NCI-H82 (cell line): ENCODE measurements at regions not wholly inside any gene's neighbourhood (a gene's known extent, or its start where the extent isn't known, plus 50 kb on each side); places are given as distances from the start of the nearest gene placed in this dataset.
A peak's percentile ranks its signal among the peaks of the same experiment; 100 is the strongest.
"Not testable (repeated sequence)": the region's sequence is repeated elsewhere in the genome, so short reads cannot be mapped to it uniquely, and the experiment has no call there.

Source experiments
- DNase-seq: peaks from one replicate; lab custom pipeline; 2025; lab: John Stamatoyannopoulos, UW

GRCh38 chr2:105529258-105529657, 130.4 kb upstream of the FHL2 start:
- DNase-seq, result not testable (repeated sequence)

- DNase-seq, result no peak
Measured at GRCh38 chr2:105526000-105526925, 127.4 kb upstream of the FHL2 start.

GRCh38 chr2:105525201-105525600, 126.3 kb upstream of the FHL2 start:
- DNase-seq, result no peak

GRCh38 chr2:105522645-105523044, 123.8 kb upstream of the FHL2 start:
- no peak for DNase-seq

GRCh38 chr2:105521616-105522015, 122.8 kb upstream of the FHL2 start:
- DNase-seq, result peak; percentile 26

GRCh38 chr2:105521176-105521575, 122.3 kb upstream of the FHL2 start:
- DNase-seq, result peak; percentile 80

GRCh38 chr2:105519516-105519915, 120.7 kb upstream of the FHL2 start:
- DNase-seq, result no peak

- DNase-seq, result peak; percentile 27
Measured at GRCh38 chr2:105518897-105519296, 120.0 kb upstream of the FHL2 start.

GRCh38 chr2:105517814-105518705, 119.2 kb upstream of the FHL2 start:
- peak; percentile 14 for DNase-seq

GRCh38 chr2:105515581-105516415, 116.9 kb upstream of the FHL2 start:
- no peak for DNase-seq

GRCh38 chr2:105514576-105514975, 115.7 kb upstream of the FHL2 start:
- no peak for DNase-seq

- DNase-seq, result no peak
Measured at GRCh38 chr2:105510761-105511528, 112.1 kb upstream of the FHL2 start.

GRCh38 chr2:105509269-105510086, 110.6 kb upstream of the FHL2 start:
- no peak for DNase-seq

GRCh38 chr2:105506860-105507259, 108.0 kb upstream of the FHL2 start:
- not testable (repeated sequence) for DNase-seq

- DNase-seq, result no peak
Measured at GRCh38 chr2:105504459-105504858, 105.6 kb upstream of the FHL2 start.

GRCh38 chr2:105502625-105503334, 103.9 kb upstream of the FHL2 start:
- no peak for DNase-seq

- DNase-seq, result no peak
Measured at GRCh38 chr2:105498281-105498846, 99.5 kb upstream of the FHL2 start.

GRCh38 chr2:105497094-105497493, 98.2 kb upstream of the FHL2 start:
- no peak for DNase-seq

GRCh38 chr2:105496271-105496670, 97.4 kb upstream of the FHL2 start:
- DNase-seq, result no peak
